Ectodermal cell (in vitro differentiated cells): ENCODE measurements at regions not wholly inside any gene's neighbourhood (a gene's known extent, or its start where the extent isn't known, plus 50 kb on each side); places are given as distances from the start of the nearest gene placed in this dataset.

Experiments
- H3K27ac ChIP-seq: 2 replicates; pipeline ENCODE4 v1.7.0; 2013; ENCODE audit warnings: mild to moderate bottlenecking, low read depth, low read length; ENCODE audit not compliant: insufficient read depth, poor library complexity, severe bottlenecking
- H3K27me3 ChIP-seq: 2 replicates; pipeline ENCODE4 v1.7.0; 2013; ENCODE audit warnings: mild to moderate bottlenecking, low read length; ENCODE audit not compliant: insufficient read depth, control insufficient read depth, poor library complexity, severe bottlenecking
- H3K36me3 ChIP-seq: one replicate; pipeline ENCODE4 v1.7.0; 2013; ENCODE audit warnings: low read length; ENCODE audit not compliant: control insufficient read depth, insufficient read depth
- H3K4me1 ChIP-seq: one replicate; pipeline ENCODE4 v1.7.0; 2013; ENCODE audit warnings: low read length; ENCODE audit not compliant: control insufficient read depth, insufficient read depth
- H3K4me3 ChIP-seq: 2 replicates; pipeline ENCODE4 v1.7.0; 2013; ENCODE audit warnings: low read depth, low read length, control low read depth; ENCODE audit not compliant: insufficient read depth
- H3K9me3 ChIP-seq: 2 replicates; pipeline ENCODE4 v1.7.0; 2013; ENCODE audit warnings: mild to moderate bottlenecking, low read length, moderate library complexity; ENCODE audit not compliant: control insufficient read depth
- WGBS, 2 experiments: methylation state at CpG; one replicate each; pipeline ENCODE4 v1.1.7; 2013; ENCODE audit warnings: missing lambda C conversion rate in 2 of 2; 5-methylcytosine and 5-hydroxymethylcytosine counted together

DNA sequence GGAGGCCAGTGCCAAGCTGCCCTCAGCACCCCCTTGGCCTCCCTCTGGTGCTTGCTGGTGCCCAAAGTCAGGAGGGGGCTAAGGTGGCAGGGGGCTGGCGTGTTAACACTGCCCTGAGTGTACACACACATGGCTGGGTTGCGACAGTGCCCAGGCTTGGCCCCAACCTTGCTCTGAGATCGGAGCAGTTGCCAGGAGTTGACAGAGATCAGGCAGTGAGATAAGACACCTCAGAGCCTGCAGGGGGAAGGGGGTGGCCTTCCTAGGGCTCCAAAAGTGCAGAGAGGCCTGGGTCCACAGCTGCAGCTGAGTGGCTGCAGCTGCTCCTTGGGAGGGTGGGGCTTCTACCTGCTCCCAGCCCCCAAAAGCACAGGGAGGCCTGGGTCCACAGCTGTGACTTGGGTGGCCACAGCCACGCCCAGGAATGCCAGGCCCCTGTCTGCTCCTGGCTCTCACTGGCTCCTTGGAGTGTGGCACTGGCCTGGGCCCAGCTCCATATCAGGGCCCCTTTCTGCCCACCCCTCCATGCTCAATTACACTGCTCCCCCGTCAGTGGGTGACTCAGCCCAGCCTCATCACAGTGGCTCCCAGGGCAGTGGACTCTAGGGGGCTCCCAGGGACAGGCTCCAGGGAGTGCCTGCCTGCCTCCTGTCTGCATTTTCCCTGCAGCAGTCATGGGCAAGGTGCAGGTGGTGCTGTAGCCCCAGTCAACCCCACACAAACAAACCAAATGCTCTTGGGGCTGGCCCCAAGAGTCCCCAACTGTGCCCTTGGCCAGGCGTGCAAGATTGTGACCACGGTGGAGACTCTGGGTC lies 56.4 kb upstream of the C15orf39 start:
- Histone ChIP-seq H3K27ac (no peak overlapping the region), H3K4me3 (no peak overlapping the region), H3K9me3 (peaks cover 3% of the 10 kb centered on the region), H3K36me3 (no peaks in the 10 kb centered on the region), H3K27me3 (no peaks in the 10 kb centered on the region), H3K4me1 (no peaks in the 10 kb centered on the region)
- WGBS, 2 experiments = 76 to 79% methylated on average over 7 of the region's 7 CpGs

DNA sequence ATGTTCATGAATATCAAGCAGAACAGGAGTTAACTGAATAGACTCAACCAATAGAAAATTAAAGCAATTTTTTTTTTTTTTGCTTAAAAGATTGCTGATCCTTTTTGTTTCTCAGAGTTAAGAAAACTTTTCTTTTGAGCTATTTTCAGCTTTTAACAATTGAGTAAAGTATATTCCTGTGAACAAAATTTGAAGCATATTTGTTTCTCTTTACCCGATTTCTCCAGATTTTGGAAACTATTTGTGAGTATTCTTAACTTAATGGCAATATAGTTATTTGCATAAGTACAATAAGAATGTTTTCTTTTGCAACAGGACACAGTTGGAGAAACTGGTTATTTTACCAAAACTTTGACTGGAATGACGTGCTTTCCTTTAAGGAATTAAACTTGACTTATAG lies 53.4 kb upstream of the C15orf39 start:
- no peaks in the 10 kb centered on the region for H3K27me3 ChIP-seq
- no peak overlapping the region for H3K4me3 ChIP-seq
- H3K9me3 ChIP-seq = no peaks in the 10 kb centered on the region
- no peaks in the 10 kb centered on the region for H3K36me3 ChIP-seq
- H3K4me1 ChIP-seq = no peaks in the 10 kb centered on the region
- H3K27ac ChIP-seq = no peak overlapping the region
- WGBS, 2 experiments = 83 to 98% methylated on average over 1 to 2 of the region's 2 CpGs

DNA sequence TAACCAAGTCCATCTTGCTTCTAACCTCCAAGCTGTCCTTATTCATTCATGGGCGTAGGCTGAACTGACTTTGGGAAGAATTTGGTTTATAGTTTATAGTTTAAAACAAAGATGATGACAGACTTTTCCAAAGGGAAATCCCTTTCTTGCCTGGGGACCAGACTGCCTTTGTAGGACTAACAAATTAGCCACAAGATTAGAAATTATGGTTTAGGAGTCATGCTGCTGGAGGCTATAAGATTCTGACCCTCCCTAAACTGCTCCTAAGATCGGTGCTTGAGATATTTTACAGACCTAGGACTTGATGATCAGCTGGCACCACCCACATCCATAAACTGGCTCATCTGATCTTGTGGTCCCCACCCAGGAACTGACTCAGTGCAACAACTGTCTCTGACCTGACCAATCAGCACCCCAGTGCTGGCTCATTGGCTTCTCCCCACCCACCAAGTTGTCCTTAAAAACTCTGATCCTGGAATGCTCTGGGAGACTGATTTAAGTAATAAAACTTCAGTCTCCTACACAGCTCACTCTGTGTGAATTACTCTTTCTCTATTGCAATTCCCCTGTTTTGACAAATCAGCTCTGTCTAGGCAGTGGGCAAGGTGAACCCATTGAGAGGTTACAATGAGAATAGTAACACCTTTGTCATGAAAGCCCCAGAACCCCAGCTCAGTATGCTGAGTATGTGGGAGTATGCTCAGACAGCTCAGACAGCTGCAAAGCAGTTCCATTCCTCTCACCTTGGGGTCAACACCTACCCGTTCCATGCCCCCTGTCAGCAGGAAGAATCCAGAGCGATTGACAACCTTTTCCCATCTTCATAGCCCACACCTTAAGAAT lies 51.6 kb upstream of the C15orf39 start:
- 90 to 93% methylated on average over 4 of the region's 4 CpGs for WGBS, 2 experiments
- no peak overlapping the region for H3K27ac ChIP-seq
- no peak overlapping the region for H3K4me3 ChIP-seq
- H3K36me3 ChIP-seq = no peaks in the 10 kb centered on the region
- H3K27me3 ChIP-seq = no peaks in the 10 kb centered on the region
- H3K4me1 ChIP-seq = no peaks in the 10 kb centered on the region
- no peaks in the 10 kb centered on the region for H3K9me3 ChIP-seq

DNA sequence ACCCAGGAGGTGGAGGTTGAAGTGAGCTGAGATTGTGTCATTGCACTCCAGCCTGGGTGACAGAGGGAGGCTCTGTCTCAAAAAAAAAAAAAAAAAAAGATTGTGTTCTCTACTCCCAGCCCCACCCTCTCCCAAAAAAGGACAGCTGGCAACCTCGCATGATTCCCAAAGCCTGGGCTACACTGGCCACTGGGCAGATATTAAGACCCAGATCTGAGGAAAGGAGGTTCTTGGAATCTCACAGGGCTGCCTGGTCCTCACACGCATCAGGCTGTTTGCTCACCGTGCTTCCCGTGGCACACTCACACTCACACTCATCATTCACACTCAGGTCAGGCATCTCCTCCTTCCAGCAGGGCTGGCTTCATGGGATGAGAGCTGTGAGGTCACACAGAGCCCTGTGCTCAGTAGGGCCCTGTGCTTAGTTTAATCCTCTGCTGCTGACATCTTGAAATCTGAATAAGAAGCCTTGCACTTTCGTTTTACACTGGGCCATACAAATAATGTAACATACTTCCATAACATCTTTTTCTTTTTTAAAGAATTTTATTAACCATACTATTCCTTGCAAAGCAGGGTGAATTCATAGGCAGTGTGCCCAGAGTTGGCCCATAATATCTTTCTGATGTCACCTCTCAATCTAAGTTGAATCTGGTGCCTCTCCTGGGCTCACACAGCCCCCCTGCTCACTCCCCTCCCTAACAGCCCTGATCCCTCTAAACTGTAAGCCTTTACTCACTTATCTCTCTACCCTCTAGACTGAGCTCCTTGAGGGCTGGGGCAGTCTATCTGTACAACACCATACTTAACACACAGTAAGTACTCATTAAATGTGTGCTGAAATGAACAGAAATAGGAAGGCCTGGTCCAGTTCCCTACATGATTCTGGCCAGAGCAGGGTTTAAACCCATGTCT lies 50.2 kb upstream of the C15orf39 start:
- WGBS, 2 experiments = 82 to 85% methylated on average over 5 of the region's 5 CpGs
- no peaks in the 10 kb centered on the region for H3K4me1 ChIP-seq
- H3K9me3 ChIP-seq = no peaks in the 10 kb centered on the region
- no peak overlapping the region for H3K4me3 ChIP-seq
- H3K27ac ChIP-seq = no peak overlapping the region
- H3K27me3 ChIP-seq = no peaks in the 10 kb centered on the region
- H3K36me3 ChIP-seq = no peaks in the 10 kb centered on the region
